Colonic mucosa (tissue), 4 donors: ENCODE measurements at regions not wholly inside any gene's neighbourhood (a gene's known extent, or its start where the extent isn't known, plus 50 kb on each side); places are given as distances from the start of the nearest gene placed in this dataset.

Experiments used
- DNase-seq: peaks from one replicate; pipeline ENCODE4 v3.0.0-alpha.2; 2020
- H3K27ac ChIP-seq: fragments of 200-600 bp; one replicate; pipeline ENCODE4 v1.8.0; 2021
- H3K27me3 ChIP-seq: fragments of 200-600 bp; one replicate; pipeline ENCODE4 v1.8.0; 2021
- H3K36me3 ChIP-seq: fragments of 200-600 bp; one replicate; pipeline ENCODE4 v1.8.0; 2021
- H3K4me1 ChIP-seq: fragments of 200-600 bp; one replicate; pipeline ENCODE4 v1.8.0; 2021; ENCODE audit warnings: mild to moderate bottlenecking
- H3K4me3 ChIP-seq: fragments of 200-600 bp; one replicate; pipeline ENCODE4 v1.8.0; 2021
- H3K9ac ChIP-seq, 2 donors: one replicate each; pipeline ENCODE4 v1.7.0; 2013; ENCODE audit warnings: control low read depth in 2 of 2, low read depth in 2 of 2, low read length in 2 of 2
- H3K9me3 ChIP-seq: fragments of 200-600 bp; one replicate; pipeline ENCODE4 v1.8.0; 2021
- intact Hi-C: fragments of 100-400 bp; cut with DNase I; formaldehyde crosslinking; loops from one replicate; pipeline ENCODE4 v1.14.1; 2022
- TF ChIP-seq, protein P1 (sequence below): fragments of 200-600 bp; IDR thresholded peaks from one replicate; pipeline ENCODE4 v1.8.0; 2022; ENCODE audit warnings: antibody characterized with exemption, mild to moderate bottlenecking
- donor health status: healthy.
- donor health status: DM: no; HTN: no; CAD: no.
- donor health status: DM: no; HTN: no; CAD: no.

GRCh38 chr11:69954756-69955155 lies 123.4 kb upstream of the ANO1 start:
- no peaks in the 10 kb centered on the region for H3K36me3 ChIP-seq
- no peak overlapping the region for H3K9ac ChIP-seq
- H3K4me1 ChIP-seq: no peaks in the 10 kb centered on the region
- no peak overlapping the region for H3K27ac ChIP-seq
- no peak for DNase-seq
- no peaks in the 10 kb centered on the region for H3K27me3 ChIP-seq
- intact Hi-C loops: no loop called here
- H3K9me3 ChIP-seq: no peaks in the 10 kb centered on the region
- no peak overlapping the region for H3K4me3 ChIP-seq
- TF ChIP-seq, protein P1, sequence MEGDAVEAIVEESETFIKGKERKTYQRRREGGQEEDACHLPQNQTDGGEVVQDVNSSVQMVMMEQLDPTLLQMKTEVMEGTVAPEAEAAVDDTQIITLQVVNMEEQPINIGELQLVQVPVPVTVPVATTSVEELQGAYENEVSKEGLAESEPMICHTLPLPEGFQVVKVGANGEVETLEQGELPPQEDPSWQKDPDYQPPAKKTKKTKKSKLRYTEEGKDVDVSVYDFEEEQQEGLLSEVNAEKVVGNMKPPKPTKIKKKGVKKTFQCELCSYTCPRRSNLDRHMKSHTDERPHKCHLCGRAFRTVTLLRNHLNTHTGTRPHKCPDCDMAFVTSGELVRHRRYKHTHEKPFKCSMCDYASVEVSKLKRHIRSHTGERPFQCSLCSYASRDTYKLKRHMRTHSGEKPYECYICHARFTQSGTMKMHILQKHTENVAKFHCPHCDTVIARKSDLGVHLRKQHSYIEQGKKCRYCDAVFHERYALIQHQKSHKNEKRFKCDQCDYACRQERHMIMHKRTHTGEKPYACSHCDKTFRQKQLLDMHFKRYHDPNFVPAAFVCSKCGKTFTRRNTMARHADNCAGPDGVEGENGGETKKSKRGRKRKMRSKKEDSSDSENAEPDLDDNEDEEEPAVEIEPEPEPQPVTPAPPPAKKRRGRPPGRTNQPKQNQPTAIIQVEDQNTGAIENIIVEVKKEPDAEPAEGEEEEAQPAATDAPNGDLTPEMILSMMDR: no peak

DNA sequence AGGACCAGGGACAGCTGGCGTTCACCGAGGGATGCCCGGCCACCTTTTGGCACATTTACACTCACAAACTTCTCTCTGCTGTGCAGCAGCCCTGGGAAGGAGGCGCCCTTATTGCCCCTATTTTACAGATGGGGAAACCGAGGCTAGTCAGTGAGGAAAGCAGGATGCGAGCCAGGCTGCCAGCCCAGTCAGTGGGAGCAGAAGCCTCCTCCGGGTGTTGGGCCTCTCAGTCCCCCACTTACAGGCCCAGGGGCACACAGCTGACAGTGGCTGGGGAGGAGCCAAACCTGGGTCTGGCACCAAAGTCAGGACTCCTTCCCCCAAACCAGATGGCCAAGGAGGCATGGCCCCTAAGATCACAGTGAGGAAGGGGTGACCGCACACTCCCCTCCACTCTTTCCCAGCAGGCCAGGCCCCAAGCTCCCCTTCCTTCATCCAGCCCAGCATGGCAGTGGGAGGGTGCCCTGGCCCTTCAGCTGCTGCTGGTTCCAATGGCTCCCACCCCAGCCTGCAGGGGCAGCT lies 121.4 kb upstream of the ANO1 start:
- Histone ChIP-seq H3K9me3 (no peaks in the 10 kb centered on the region), H3K27ac (no peak overlapping the region), H3K9ac (no peak overlapping the region), H3K4me1 (no peaks in the 10 kb centered on the region), H3K27me3 (no peaks in the 10 kb centered on the region), H3K4me3 (no peak overlapping the region), H3K36me3 (no peaks in the 10 kb centered on the region)
- intact Hi-C loops: no loop called here
- TF ChIP-seq, protein P1: no peak
- no peak for DNase-seq

GRCh38 chr11:69957849-69958248 lies 120.3 kb upstream of the ANO1 start:
- DNase-seq: no peak
- TF ChIP-seq, protein P1: no peak
- Histone ChIP-seq H3K9me3 (no peaks in the 10 kb centered on the region), H3K4me1 (no peaks in the 10 kb centered on the region), H3K27me3 (no peaks in the 10 kb centered on the region), H3K9ac (no peak overlapping the region), H3K27ac (no peak overlapping the region), H3K4me3 (no peak overlapping the region), H3K36me3 (no peaks in the 10 kb centered on the region)
- intact Hi-C loops: no loop called here

DNA sequence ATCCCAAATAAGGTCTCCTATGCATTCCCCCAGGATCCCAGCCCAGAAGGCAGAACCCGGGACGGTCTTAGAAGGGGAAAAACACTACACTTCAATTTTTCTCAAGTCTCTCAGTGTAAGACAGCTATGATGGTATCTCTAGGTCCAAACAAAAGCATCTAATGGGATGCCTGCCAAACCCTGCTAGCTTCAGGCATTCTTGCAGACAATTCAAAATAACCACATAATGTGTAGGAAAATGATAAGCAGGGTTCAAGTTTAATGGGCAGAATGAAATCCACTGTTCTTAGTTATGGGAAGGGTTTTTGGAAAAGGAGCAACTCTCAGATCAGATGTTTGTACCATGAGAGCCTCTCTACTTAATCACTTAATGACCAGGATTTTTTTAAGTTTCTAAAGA lies 119.8 kb upstream of the ANO1 start:
- no peaks in the 10 kb centered on the region for H3K4me1 ChIP-seq
- intact Hi-C loops: no loop called here
- no peak overlapping the region for H3K27ac ChIP-seq
- H3K27me3 ChIP-seq: no peaks in the 10 kb centered on the region
- no peaks in the 10 kb centered on the region for H3K36me3 ChIP-seq
- no peak for DNase-seq
- no peak overlapping the region for H3K4me3 ChIP-seq
- H3K9ac ChIP-seq: no peak overlapping the region
- TF ChIP-seq, protein P1: no peak
- no peaks in the 10 kb centered on the region for H3K9me3 ChIP-seq

GRCh38 chr11:69959461-69959860 lies 118.7 kb upstream of the ANO1 start:
- TF ChIP-seq, protein P1: no peak
- H3K36me3 ChIP-seq: no peaks in the 10 kb centered on the region
- no peak for DNase-seq
- no peaks in the 10 kb centered on the region for H3K27me3 ChIP-seq
- H3K9me3 ChIP-seq: no peaks in the 10 kb centered on the region
- intact Hi-C loops: no loop called here
- H3K4me3 ChIP-seq: no peak overlapping the region
- no peaks in the 10 kb centered on the region for H3K4me1 ChIP-seq
- H3K9ac ChIP-seq: no peak overlapping the region
- H3K27ac ChIP-seq: no peak overlapping the region
